Left cardiac atrium (tissue), 4 donors: ENCODE measurements at regions not wholly inside any gene's neighbourhood (a gene's known extent, or its start where the extent isn't known, plus 50 kb on each side); places are given as distances from the start of the nearest gene placed in this dataset.

Source experiments
- ATAC-seq, 2 donors: fragments of 200-7000 bp; cut with Tn5 transposase; one replicate each; pipeline ENCODE4 v1.9.1; 2020; ENCODE audit warnings: mild to moderate bottlenecking in 2 of 2, moderate library complexity in 2 of 2
- DNase-seq: peaks from one replicate; pipeline ENCODE4 v3.0.0-alpha.2; 2020
- intact Hi-C, 2 donors: fragments of 100-400 bp; cut with DNase I; formaldehyde crosslinking; loops; one replicate each; pipeline versions ENCODE4 v1.14.1 to v1.15.1; 2022 to 2023
- donor health status: DM: no; HTN: yes; CAD: no.
- donor health status: DM: no; HTN: yes; CAD: no; lungs with severe emphysema.
- donor health status: DM: yes; HTN: yes; CAD: no.
- donor health status: Dilated cardiomyopathy.

- intact Hi-C loops, result no loop called here
- no peak for ATAC-seq
- DNase-seq, result no peak
Measured at GRCh38 chr13:62910541-62911060, 1495.0 kb upstream of the PCDH20 start.

DNA sequence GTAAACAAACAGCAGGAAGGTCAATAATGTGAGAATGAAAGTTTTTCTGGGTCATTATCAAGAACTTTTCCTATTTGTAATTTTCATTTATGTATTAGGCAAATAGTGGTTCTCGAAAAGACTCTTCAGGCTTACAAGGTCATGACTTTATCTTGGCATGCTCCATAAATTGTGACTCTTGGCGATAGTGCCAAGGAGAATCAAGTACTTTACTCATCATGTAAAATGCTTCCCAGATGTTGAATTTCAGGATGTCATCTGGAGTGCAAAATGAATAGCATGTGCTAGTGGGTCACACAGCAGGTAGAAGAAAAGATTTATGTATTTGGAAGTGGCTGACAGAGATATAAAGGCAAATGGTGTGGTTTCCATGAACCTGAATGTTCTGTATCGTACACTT, 1492.7 kb upstream of the PCDH20 start:
- DNase-seq, result no peak
- ATAC-seq, result no peak
- intact Hi-C loops, result no loop called here

GRCh38 chr13:62906896-62907295, 1491.2 kb upstream of the PCDH20 start:
- ATAC-seq, result no peak
- intact Hi-C loops, result no loop called here
- no peak for DNase-seq

GRCh38 chr13:62906469-62906868, 1490.8 kb upstream of the PCDH20 start:
- no peak for DNase-seq
- intact Hi-C loops, result no loop called here
- no peak for ATAC-seq

DNA sequence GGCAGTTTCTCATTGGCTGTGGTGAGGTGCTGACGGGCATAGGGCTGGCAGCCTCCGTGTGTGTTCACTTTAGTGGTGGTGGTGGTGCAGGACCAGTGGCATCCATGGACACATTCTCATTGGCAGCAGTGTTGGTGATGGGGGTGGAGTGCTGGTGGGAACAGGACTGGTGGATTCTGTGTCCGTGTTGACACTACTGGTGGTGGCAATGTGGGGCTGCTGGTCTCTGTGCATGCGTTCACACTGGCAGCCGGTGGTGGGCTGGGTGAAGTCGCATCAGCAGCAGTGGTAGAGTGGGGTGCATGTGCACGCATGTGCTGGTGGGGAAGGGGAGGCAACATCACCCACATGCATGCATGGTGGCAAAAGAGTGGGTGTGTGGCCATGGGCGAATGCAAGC, 1471.4 kb upstream of the PCDH20 start:
- intact Hi-C loops, result no loop called here
- DNase-seq, result no peak
- ATAC-seq, result no peak

GRCh38 chr13:62879071-62879470, 1463.4 kb upstream of the PCDH20 start:
- intact Hi-C loops, result no loop called here
- DNase-seq, result no peak
- no peak for ATAC-seq

DNA sequence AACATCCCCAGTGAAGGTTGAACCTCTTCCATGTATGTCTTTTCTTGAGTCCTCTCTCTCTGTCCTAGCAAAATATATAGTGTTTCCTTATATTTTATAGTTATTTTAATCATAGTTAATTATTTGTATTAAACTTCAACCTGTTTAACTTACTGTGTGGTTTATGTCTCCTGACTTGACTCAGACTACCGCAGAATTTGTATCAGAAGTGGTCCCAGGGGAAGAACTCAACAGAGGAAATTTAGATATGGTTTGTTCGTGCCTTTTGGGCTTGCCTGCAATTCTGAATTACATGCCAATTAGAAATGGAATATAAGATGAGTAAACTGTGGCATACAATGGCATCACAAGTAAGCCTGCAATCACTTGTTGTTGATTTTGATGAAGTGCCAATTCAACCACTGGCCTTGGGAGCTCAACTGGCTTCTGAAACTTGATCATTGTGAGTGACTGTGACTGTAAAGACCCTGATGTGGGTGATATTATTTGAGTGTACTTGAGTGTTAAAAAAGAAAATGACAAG, 1459.5 kb upstream of the PCDH20 start:
- intact Hi-C loops, result no loop called here
- no peak for DNase-seq
- no peak for ATAC-seq

- intact Hi-C loops, result no loop called here
- no peak for ATAC-seq
Measured at GRCh38 chr13:62850331-62850730, 1434.7 kb upstream of the PCDH20 start.

GRCh38 chr13:62847520-62847919, 1431.9 kb upstream of the PCDH20 start:
- intact Hi-C loops, result no loop called here
- DNase-seq (no peak), ATAC-seq (no peak)

More at GRCh38 chr13:62850331-62850730, 1434.7 kb upstream of the PCDH20 start:
- no peak for DNase-seq

GRCh38 chr13:62846302-62846701, 1430.7 kb upstream of the PCDH20 start:
- no peak for DNase-seq
- ATAC-seq, result no peak
- intact Hi-C loops, result no loop called here

DNA sequence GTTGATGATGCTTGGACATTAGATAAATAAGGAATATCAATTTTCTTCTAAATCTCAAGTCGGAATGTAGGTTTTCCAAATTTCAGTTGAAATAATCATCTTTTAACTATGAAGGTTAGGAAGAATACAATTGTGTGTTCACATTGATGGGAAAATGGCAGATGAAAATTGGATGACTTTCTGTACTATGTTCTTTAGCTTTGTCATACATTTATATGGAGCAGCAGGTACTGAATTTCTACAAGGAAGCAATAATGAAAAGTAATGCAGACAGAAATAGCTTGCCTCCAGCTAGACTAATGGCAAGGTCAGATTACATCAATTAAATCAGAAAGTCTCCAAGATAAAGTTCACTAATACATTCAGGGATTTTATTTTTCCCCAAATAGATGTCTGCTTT, 1423.7 kb upstream of the PCDH20 start:
- ATAC-seq (no peak), DNase-seq (no peak)
- intact Hi-C loops, result no loop called here

DNA sequence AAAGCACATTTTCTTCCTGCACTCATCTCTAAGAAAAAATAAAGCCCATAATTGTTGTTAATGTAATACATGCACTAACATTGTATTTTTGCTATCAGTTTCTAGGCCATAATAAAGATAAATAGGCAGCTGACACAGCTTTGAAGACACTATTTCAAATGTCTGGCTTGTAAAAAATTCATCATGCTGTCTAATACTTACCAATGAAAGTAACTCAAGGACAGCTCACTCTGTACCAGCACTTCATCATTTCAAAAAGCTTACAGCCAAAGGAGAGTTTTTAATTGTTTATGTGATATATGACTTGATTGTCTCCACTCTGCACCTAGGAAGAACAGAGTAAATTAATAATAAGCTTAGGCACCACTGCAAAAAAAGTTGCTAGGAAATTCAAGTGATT, 1423.3 kb upstream of the PCDH20 start:
- intact Hi-C loops, result no loop called here
- no peak for DNase-seq
- ATAC-seq, result no peak

- intact Hi-C loops, result no loop called here
- no peak for ATAC-seq
- DNase-seq, result no peak
Measured at GRCh38 chr13:62837895-62838294, 1422.2 kb upstream of the PCDH20 start.

DNA sequence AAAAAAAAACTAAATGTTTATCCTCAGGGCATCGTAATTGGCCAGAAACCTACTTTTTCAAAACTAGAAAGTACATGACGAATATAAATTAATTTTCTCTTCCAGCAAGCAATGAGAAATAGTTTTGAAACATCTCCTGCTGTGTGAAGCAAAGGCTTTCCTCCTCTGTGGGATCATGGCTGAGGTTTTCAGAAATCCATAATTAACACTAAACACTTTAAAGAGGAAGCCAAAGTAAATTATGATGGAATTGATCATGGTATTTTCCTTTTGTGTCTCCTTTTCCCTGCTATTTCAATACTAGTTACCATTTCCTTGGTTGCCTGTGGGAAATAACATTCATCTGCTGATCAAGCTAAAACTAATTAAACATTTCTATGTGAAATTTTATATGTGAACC, 1413.8 kb upstream of the PCDH20 start:
- intact Hi-C loops, result no loop called here
- DNase-seq (no peak), ATAC-seq (no peak)

- intact Hi-C loops, result no loop called here
- ATAC-seq (peak in 1 of 2 donors; percentile 91), DNase-seq (no peak)
Measured at GRCh38 chr13:62799931-62800436, 1384.3 kb upstream of the PCDH20 start.

- intact Hi-C loops, result no loop called here
- ATAC-seq, result no peak
- DNase-seq, result no peak
Measured at GRCh38 chr13:62799038-62799535, 1383.4 kb upstream of the PCDH20 start.

- ATAC-seq (no peak), DNase-seq (no peak)
- intact Hi-C loops, result no loop called here
Measured at GRCh38 chr13:62793850-62794249, 1378.2 kb upstream of the PCDH20 start.

DNA sequence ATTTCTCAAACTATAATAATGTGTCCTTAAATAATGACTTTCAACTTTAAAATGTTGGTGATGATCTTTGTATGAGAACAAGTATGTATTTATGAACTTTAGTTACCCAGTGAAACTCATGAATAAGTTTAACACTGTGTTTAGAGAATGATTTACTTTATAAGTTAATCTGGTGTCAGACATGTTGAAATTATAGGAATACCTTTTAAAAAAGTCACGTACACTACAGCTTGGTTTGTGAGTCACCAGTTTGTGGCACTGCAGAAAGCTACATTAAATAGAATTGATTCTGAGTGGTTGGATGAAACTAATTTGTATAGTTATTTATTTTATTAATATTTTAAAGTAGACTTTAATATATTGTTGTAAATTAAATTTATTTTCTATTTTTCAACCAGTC, 1366.2 kb upstream of the PCDH20 start:
- ATAC-seq (no peak), DNase-seq (no peak)
- intact Hi-C loops, result no loop called here

- no peak for DNase-seq
- intact Hi-C loops, result no loop called here
- no peak for ATAC-seq
Measured at GRCh38 chr13:62779161-62779560, 1363.5 kb upstream of the PCDH20 start.

- ATAC-seq, result no peak
- no peak for DNase-seq
- intact Hi-C loops, result no loop called here
Measured at GRCh38 chr13:62767473-62767872, 1351.8 kb upstream of the PCDH20 start.

- intact Hi-C loops, result no loop called here
- no peak for DNase-seq
- ATAC-seq, result no peak
Measured at GRCh38 chr13:62760724-62761123, 1345.1 kb upstream of the PCDH20 start.

DNA sequence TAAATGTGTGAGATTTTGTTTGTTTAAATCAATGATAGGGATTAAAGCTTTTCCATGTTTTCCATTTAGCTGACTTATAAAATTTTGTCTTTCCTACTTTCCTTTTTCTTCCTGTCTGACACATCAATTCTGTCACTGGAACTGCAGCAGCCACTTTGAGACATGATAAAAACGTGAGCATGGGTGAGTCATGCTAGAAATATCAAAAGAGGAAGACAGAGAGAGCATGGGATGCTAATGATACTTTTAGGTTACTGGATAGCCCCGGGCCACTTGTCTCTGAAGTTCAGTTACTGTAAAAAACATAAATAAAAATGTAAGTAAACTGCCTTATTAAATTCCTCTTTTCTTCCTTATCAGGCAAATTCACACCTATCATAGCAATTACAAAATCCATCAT, 1332.0 kb upstream of the PCDH20 start:
- intact Hi-C loops, result no loop called here
- DNase-seq (no peak), ATAC-seq (no peak)
